IMR-90 (cell line): ENCODE measurements at regions not wholly inside any gene's neighbourhood (a gene's known extent, or its start where the extent isn't known, plus 50 kb on each side); places are given as distances from the start of the nearest gene placed in this dataset.
A peak's percentile ranks its signal among the peaks of the same experiment; 100 is the strongest.

Source experiments
- ATAC-seq: fragments of 200-7000 bp; cut with Tn5 transposase; 2 replicates; pipeline ENCODE4 v1.9.1; 2020; ENCODE audit warnings: low read depth, mild to moderate bottlenecking, moderate library complexity
- BruUV-seq: library from RNA; stranded (reverse); fragments of 400-500 nt; replicated peaks from 2 replicates; lab custom pipeline; 2021; lab: Mats Ljungman, UMichigan
- CTCF ChIA-PET: fragments of 300-600 bp; formaldehyde crosslinking; extraction: SDS; loops from one replicate; lab custom pipeline; 2021; ENCODE audit warnings: antibody characterized with exemption; lab: Yijun Ruan, JAX
- POLR2A ChIA-PET: fragments of 300-600 bp; sonication (Branson Sonifier 250); formaldehyde crosslinking; loops from one replicate; lab custom pipeline; 2022; ENCODE audit warnings: antibody characterized with exemption; ENCODE audit not compliant: unreplicated experiment; lab: Charles Lee
- DNase-seq: peaks from one replicate; pipeline ENCODE4 v3.0.0; 2013
- H2AFZ ChIP-seq: replicated peaks from 2 replicates; pipeline ENCODE3; 2013; ENCODE audit warnings: low read length, mild to moderate bottlenecking; ENCODE audit not compliant: poor library complexity
- H2AK5ac ChIP-seq: 2 replicates; pipeline ENCODE4 v1.6.1; 2013; ENCODE audit warnings: low read depth, low read length, inconsistent platforms
- H2AK9ac ChIP-seq: replicated peaks from 2 replicates; pipeline ENCODE3; 2013; ENCODE audit warnings: mild to moderate bottlenecking, low read depth, low read length, moderate library complexity; ENCODE audit not compliant: poor library complexity
- H2BK120ac ChIP-seq: 2 replicates; pipeline ENCODE4 v1.6.1; 2013; ENCODE audit warnings: low read depth, low read length, inconsistent platforms
- H2BK15ac ChIP-seq: 3 replicates; pipeline ENCODE4 v1.6.1; 2013; ENCODE audit warnings: low read depth, low read length, inconsistent platforms
- H2BK20ac ChIP-seq: 2 replicates; pipeline ENCODE4 v1.6.1; 2013; ENCODE audit warnings: low read depth, mild to moderate bottlenecking, inconsistent platforms, low read length, moderate library complexity
- H2BK5ac ChIP-seq: 2 replicates; pipeline ENCODE4 v1.6.1; 2013; ENCODE audit warnings: mild to moderate bottlenecking, low read depth, low read length, inconsistent platforms; ENCODE audit not compliant: poor library complexity, severe bottlenecking
- H3K14ac ChIP-seq: replicated peaks from 2 replicates; pipeline ENCODE4 v1.6.1; 2013; ENCODE audit warnings: low read depth, low read length, inconsistent platforms
- H3K18ac ChIP-seq: 2 replicates; pipeline ENCODE4 v1.6.1; 2013; ENCODE audit warnings: low read depth, low read length, control low read depth
- H3K23ac ChIP-seq: 2 replicates; pipeline ENCODE4 v1.6.1; 2013; ENCODE audit warnings: low read depth, low read length, inconsistent platforms
- H3K27ac ChIP-seq: 2 replicates; pipeline ENCODE4 v1.5.1; 2013; ENCODE audit warnings: mild to moderate bottlenecking, control low read depth, low read length; ENCODE audit not compliant: insufficient read depth
- H3K27me3 ChIP-seq: 2 replicates; pipeline ENCODE4 v1.6.1; 2013; ENCODE audit warnings: low read length; ENCODE audit not compliant: control insufficient read depth, insufficient read depth
- H3K36me3 ChIP-seq: 2 replicates; pipeline ENCODE4 v1.6.1; 2013; ENCODE audit warnings: low read length, mixed read lengths; ENCODE audit not compliant: control insufficient read depth, insufficient read depth
- H3K4ac ChIP-seq: 2 replicates; pipeline ENCODE4 v1.6.1; 2013; ENCODE audit warnings: low read depth, low read length, inconsistent platforms
- H3K4me1 ChIP-seq: 2 replicates; pipeline ENCODE4 v1.6.1; 2013; ENCODE audit warnings: low read length, mixed read lengths; ENCODE audit not compliant: control insufficient read depth, insufficient read depth
- H3K4me2 ChIP-seq: 2 replicates; pipeline ENCODE4 v1.6.1; 2013; ENCODE audit warnings: low read depth, mild to moderate bottlenecking, control low read depth, low read length, moderate library complexity
- H3K4me3 ChIP-seq: 2 replicates; pipeline ENCODE4 v1.5.1; 2013; ENCODE audit warnings: low read depth, mild to moderate bottlenecking, control low read depth, low read length, moderate library complexity; ENCODE audit not compliant: insufficient read depth
- H3K56ac ChIP-seq: 2 replicates; pipeline ENCODE4 v1.6.1; 2013; ENCODE audit warnings: low read length, inconsistent platforms; ENCODE audit not compliant: insufficient read depth; ENCODE audit errors: extremely low read depth
- H3K79me1 ChIP-seq, 2 experiments: 2 replicates each; pipeline ENCODE4 v1.6.1; 2013; ENCODE audit warnings: low read length in 2 of 2, inconsistent platforms in 1 of 2, low read depth in 1 of 2
- H3K9ac ChIP-seq: 2 replicates; pipeline ENCODE4 v1.6.1; 2013; ENCODE audit warnings: low read depth, low read length, control low read depth
- H3K9me1 ChIP-seq: 2 replicates; pipeline ENCODE4 v1.6.1; 2013; ENCODE audit warnings: low read length, inconsistent platforms; ENCODE audit not compliant: insufficient read depth
- H3K9me3 ChIP-seq: 2 replicates; pipeline ENCODE4 v1.6.1; 2013; ENCODE audit warnings: low read length; ENCODE audit not compliant: control insufficient read depth, insufficient read depth
- H4K20me1 ChIP-seq: 2 replicates; pipeline ENCODE4 v1.6.1; 2013; ENCODE audit warnings: low read length, inconsistent platforms; ENCODE audit not compliant: insufficient read depth
- H4K5ac ChIP-seq: 2 replicates; pipeline ENCODE4 v1.6.1; 2013; ENCODE audit warnings: mild to moderate bottlenecking, low read depth, low read length, control low read depth
- H4K8ac ChIP-seq, 2 experiments: 2 replicates each; pipeline ENCODE4 v1.6.1; 2013; ENCODE audit warnings: low read depth in 2 of 2, low read length in 2 of 2, control low read depth in 1 of 2, inconsistent platforms in 1 of 2
- H4K91ac ChIP-seq: 2 replicates; pipeline ENCODE4 v1.6.1; 2013; ENCODE audit warnings: low read depth, low read length, inconsistent platforms; ENCODE audit not compliant: insufficient read depth
- NFE2L2 ChIP-seq: fragments of 150-350 bp; IDR thresholded peaks from 2 replicates; pipeline ENCODE4 v1.6.1; 2016; ENCODE audit warnings: low read depth, mild to moderate bottlenecking, low read length
- RAD21 ChIP-seq: IDR thresholded peaks from 2 replicates; pipeline ENCODE4 v1.6.1; 2012; ENCODE audit warnings: low read length, improper control_type of control experiment
- SMC3 ChIP-seq: fragments of 150-350 bp; IDR thresholded peaks from 2 replicates; pipeline ENCODE4 v1.6.1; 2016; ENCODE audit warnings: low read depth, mild to moderate bottlenecking, antibody characterized with exemption, low read length, moderate library complexity
- WGBS, 2 experiments: methylation state at CpG; one replicate each; pipeline versions ENCODE4 v1.1.5 to v1.1.7; 2013; ENCODE audit warnings: missing lambda C conversion rate in 2 of 2; ENCODE audit not compliant: insufficient read length in 1 of 2; ENCODE audit errors: extremely low coverage in 2 of 2; 5-methylcytosine and 5-hydroxymethylcytosine counted together
- dilution Hi-C: fragments of 300-500 bp; cut with HindIII; formaldehyde crosslinking; loops from one replicate; pipeline ENCODE4 v1.14.3; 2018; ENCODE audit warnings: low sequenced_read_pairs; ENCODE audit not compliant: unreplicated experiment
- in situ Hi-C: fragments of 300-500 bp; cut with MboI; formaldehyde crosslinking; loops from 3 replicates; pipeline ENCODE4 v1.14.3; 2019; ENCODE audit warnings: low sequenced_read_pairs, inconsistent platforms, mixed read lengths
- intact Hi-C: fragments of 100-400 bp; cut with micrococcal nuclease; formaldehyde crosslinking; loops from 2 replicates; pipeline ENCODE4 v1.10.0; 2022
- TF ChIP-seq, protein P1 (sequence below): conservative IDR thresholded peaks from 2 replicates; pipeline ENCODE4 v1.5.1; 2012; ENCODE audit warnings: mild to moderate bottlenecking, low read depth, low read length, improper control_type of control experiment

DNA sequence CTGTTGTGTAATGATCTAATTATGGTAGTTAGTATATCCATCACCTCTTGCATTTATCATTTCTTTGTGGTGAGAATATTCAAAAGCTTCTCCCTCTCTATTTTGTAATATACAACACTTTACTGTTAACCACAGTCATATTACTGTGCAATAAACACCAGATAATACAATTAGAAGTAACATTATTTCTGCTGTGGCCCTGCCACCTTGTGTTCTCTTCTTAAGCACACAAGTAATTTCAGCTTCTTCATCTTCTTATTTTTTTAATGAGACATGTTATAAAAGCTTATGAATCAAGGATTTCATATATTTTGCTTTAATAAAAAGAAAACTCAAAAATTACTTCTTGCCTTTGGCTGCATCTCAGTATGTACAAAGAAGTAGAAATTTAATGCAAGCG is 675.2 kb upstream of the INTU start:
- CTCF ChIA-PET: interaction anchor here (0.5 to 1.6 kb wide), 4 partner anchors 9 to 368 kb away, joined by 3 to 4 read pairs (median 4); no protein-coding TSS in a partner anchor
- Histone ChIP-seq H4K91ac (no peak overlapping the region), H3K36me3 (no peaks in the 10 kb centered on the region), H2AK9ac (no peak overlapping the region), H3K27me3 (no peaks in the 10 kb centered on the region), H2AK5ac (no peak overlapping the region), H3K23ac (no peak overlapping the region), H3K56ac (no peak overlapping the region), H3K9me1 (no peaks in the 10 kb centered on the region), H3K9ac (no peak overlapping the region), H3K4me1 (peaks cover 3% of the 10 kb centered on the region; the same call in 1 of the 2 replicates), H2AFZ (no peak overlapping the region), H2BK5ac (no peak overlapping the region), H4K20me1 (no peaks in the 10 kb centered on the region), H4K8ac (no peak overlapping the region), H3K4ac (no peak overlapping the region), H4K5ac (no peak overlapping the region), H2BK15ac (no peak overlapping the region), H3K4me2 (no peak overlapping the region), H3K79me1 (no peaks in the 10 kb centered on the region), H3K27ac (no peak overlapping the region), H3K14ac (no peak overlapping the region), H3K18ac (no peak overlapping the region), H3K4me3 (no peak overlapping the region), H3K9me3 (no peaks in the 10 kb centered on the region), H2BK20ac (no peak overlapping the region), H2BK120ac (no peak overlapping the region)
- in situ Hi-C loops (loop anchor here (10.0 kb wide), 1 partner anchor 333 kb away; no protein-coding TSS in a partner anchor), intact Hi-C loops (loop anchor here (10.0 kb wide), 1 partner anchor 333 kb away; no protein-coding TSS in a partner anchor), dilution Hi-C loops (no loop called here)
- peak; percentile 44; the same call in 1 of the 2 replicates for TF ChIP-seq RAD21
- TF ChIP-seq, protein P1, sequence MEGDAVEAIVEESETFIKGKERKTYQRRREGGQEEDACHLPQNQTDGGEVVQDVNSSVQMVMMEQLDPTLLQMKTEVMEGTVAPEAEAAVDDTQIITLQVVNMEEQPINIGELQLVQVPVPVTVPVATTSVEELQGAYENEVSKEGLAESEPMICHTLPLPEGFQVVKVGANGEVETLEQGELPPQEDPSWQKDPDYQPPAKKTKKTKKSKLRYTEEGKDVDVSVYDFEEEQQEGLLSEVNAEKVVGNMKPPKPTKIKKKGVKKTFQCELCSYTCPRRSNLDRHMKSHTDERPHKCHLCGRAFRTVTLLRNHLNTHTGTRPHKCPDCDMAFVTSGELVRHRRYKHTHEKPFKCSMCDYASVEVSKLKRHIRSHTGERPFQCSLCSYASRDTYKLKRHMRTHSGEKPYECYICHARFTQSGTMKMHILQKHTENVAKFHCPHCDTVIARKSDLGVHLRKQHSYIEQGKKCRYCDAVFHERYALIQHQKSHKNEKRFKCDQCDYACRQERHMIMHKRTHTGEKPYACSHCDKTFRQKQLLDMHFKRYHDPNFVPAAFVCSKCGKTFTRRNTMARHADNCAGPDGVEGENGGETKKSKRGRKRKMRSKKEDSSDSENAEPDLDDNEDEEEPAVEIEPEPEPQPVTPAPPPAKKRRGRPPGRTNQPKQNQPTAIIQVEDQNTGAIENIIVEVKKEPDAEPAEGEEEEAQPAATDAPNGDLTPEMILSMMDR: peak; percentile 48
- TF ChIP-seq NFE2L2: no peak
- TF ChIP-seq SMC3: peak; percentile 38
- WGBS, 2 experiments: no CpG with 5 or more reads among the region's 1 CpG
- BruUV-seq: no TSS peak
- POLR2A ChIA-PET: no interaction called here
- DNase-seq (peak; percentile 52), ATAC-seq (peak; percentile 40; the same call in 1 of the 2 replicates)
